ENCODE measurements at regions not wholly inside any gene's neighbourhood (a gene's known extent, or its start where the extent isn't known, plus 50 kb on each side); places are given as distances from the start of the nearest gene placed in this dataset.

DNA sequence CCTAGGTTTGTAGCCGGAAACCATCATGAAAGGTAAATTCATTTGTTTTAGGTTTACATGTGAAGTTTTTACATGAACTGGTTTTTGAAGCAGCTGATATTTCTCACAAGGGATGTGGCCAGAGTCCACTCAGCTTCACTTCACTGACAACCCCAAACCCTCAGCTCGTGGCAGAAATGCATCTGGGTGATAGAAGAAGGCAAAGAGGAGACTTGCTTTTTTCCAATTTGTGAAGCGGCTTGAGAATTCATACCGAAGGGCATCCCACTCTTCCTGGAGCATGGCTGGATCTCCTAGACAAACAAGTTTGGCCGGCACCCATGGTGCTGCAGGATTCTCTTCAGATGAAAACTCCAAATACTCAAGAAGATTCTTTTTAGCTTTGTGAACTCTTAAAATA, 392.8 kb upstream of the CNR1 start:
- DNase-seq (ENCODE audit: low read depth) = no peak

DNA sequence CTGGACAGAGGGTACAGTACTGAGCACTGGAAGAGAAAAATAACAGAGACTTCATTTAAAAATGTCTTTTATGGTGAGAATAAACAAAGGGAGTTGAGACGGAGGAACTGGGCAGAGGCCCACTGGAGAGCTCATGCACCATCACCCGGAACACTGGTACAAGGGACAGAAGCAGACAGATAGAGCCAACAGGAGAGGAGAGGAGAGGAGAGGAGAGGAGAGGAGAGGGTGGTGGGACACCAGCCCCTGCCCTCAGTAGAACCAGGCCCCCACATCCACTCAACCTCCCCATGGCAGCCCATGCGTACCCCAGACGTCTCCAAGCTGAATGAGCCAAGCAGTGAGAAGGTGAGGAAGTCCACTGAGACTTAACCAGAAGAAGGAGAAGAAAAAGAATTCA, 390.5 kb upstream of the CNR1 start:
- no peak for DNase-seq (ENCODE audit: low read depth)

DNA sequence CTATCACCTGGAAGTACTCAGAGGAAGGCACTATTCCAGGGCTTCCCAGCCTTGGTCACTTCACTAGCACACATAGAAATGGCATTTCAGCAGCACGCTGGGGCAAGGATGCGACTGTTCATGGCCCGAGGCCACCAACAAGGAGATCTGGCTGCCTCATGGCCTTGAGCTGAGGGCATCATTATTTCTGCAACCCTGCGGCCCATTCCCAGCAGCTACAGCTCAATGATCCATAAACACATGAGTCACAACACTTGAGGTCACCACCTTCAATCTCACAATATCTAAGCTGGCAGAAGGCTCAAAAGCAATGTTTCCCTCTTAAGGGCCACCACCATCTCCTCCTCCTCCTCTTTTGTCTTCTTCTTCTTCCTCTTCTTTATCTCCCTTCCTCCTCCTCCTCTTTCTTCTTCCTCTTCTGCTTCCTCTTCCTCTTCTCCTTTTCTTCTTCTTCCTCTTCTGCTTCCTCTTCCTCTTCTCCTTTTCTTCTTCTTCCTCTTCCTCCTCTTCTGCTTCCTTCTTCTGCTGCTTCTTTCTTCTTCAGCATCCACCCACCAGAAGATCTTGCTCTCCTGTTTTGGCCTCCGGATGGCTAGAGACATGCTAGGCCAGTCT, 382.9 kb upstream of the CNR1 start:
- DNase-seq (ENCODE audit: low read depth) = no peak

DNA sequence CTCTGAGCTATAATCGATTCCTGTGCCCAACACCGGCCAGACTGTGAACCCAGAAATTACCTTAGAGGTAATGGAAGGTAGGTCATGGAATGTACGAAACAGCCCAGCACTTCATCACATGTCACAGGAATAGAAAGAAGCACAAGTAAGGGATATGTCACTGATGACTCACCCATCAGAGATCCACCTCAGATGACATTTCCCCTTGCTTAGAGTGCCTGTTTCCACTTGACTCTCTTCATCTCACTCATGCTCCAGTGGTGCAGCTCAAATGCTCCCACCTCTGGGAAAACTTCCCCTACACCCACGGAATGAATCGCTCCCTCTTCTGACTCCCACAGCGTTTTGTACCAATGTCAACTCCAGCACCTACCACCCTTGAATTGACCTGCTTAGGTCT, 381.6 kb upstream of the CNR1 start:
- DNase-seq (ENCODE audit: low read depth) = no peak

DNA sequence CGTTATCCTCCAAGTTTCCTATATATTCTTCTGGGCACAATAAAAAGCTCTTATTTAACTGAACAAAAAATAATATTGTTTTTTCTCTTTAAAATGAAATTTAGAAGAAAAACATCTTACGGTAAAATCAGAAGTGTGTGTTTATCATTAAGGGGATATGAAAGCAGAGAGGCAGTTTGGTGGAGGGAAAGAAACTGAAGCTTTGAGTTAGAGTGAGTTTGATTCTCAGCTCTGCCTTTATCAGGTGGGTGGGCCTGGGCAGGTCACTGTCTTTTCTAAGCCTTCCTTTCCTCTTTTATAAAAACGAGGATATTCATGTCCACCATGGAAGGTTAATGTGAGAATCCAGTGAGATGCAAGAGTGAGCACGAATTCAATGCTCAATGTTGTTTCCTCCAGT, 379.8 kb upstream of the CNR1 start:
- no peak for DNase-seq (ENCODE audit: low read depth)

DNA sequence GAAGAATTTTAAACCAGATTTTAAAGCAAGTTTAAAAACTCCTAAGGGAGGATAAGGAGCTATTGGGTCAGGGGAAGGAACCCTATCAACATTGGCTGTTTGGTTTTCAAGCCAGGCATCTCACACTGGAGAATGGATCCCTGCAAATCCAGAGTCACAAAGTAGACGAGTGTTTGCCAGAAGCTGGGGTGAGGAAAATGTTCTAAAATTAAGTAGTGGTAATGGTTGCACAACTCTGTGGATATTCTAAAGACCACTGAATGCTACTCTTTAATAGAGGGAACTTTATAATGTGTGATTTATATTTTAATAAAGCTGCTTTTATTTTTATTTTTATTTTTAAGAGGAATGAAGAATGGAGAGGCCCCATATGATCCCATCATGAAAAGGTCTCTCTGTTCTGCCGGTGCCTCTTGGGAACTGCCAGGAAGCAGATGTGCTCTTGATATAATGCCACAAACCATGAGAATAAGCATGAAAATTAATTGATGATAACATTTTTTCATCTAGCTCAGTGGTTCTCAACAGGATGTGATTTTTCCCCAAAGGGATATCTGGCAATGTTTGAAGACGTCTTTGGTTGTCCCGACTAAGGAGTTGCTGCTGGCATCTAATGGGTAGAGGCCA, 379.0 kb upstream of the CNR1 start:
- DNase-seq (ENCODE audit: low read depth) = no peak

DNA sequence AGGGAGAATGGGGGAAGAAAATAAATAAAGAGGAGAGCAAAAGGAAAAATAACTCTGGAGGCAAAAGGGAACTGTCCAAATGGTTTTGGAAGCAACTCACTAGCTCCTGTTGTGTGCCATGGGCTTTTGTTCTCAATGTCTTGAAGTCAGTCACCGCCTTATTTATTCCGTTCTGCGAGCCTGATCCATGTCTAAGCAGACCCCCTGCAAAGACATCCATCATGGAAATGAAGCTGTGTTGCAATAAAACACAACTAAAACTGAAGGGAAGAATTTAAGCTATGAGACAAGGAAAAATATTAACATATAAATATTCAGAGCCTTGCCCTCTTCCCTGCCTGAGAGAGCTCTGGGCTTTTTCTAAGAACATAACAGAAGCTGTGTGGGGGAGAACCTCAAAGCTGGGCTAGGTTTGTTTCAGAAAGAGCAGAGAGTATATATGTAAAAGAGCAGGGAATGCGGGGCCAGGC, 373.2 kb upstream of the CNR1 start:
- DNase-seq (ENCODE audit: low read depth) = no peak

DNA sequence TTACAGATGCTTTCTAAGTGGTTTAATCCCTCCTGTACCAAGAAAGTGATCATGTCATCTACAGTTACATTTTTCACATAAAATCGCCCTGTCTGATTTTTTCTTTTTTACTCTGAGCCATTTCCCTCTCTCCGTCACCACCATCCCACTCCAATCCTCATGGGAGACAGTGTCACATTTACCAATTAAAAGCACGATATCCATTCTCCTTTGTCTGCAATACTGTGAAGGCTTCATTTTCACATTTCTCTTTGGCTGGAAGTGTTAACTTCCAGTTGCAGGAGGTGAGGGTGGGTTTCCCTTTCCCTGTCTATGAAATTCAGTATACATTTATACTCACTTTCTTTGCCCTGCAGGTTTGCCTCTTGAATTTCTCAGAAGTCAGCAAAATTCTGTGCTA, 372.7 kb upstream of the CNR1 start:
- DNase-seq (ENCODE audit: low read depth) = no peak

DNA sequence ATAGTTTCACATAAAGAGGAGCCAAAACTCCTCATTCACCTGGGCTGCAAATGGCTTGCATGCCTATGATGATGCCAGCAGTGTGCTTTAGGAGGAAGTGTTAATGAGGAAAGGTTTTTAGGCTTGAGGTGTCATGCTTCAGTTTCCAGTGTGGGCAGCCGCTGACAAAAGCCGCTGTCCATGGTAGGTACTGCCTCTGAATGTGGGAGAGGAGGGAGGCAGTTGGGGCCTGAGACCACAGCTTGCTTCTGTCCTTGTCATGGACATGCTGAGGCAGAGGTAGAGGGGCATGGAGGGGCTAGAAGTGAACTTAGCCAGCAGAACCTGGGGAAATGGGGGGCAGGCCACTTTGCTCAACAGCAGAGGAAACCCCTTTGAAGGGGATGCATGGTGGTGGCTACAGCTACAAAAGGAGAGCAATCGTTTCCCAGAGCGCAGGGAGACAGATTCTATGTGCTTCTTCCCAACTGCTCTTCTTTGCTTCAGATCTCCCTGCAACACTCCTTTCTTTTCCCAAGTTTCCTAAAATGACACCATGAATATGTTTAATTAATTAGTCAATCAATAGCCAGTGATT, 372.1 kb upstream of the CNR1 start:
- no peak for DNase-seq (ENCODE audit: low read depth)

DNA sequence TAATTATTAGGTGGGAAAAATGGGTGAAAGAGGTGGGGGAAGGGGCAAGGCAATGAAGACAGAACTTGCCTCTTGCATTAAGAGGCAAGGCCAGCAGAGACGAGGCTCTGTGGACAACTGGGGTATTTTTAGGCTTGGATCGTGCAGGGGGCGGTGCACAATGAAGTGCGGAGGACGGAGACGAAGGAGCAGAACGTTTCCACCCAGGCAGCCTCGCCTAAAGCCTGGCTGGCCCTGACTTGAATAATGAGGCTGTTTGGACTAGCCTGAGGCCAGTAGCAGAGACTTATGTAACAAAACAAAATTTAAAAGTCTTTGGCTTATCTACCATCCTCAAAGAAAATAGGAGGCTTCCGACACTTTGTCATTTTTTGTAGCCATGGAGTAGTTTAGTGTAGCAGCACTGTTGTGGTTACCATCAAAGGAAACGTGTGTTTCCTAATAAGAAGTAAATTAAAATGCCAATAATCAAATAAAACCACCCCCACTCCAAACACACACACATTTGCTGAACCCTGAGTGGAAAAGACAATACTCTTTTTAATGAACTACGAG, 370.0 kb upstream of the CNR1 start:
- DNase-seq (ENCODE audit: low read depth) = no peak

DNA sequence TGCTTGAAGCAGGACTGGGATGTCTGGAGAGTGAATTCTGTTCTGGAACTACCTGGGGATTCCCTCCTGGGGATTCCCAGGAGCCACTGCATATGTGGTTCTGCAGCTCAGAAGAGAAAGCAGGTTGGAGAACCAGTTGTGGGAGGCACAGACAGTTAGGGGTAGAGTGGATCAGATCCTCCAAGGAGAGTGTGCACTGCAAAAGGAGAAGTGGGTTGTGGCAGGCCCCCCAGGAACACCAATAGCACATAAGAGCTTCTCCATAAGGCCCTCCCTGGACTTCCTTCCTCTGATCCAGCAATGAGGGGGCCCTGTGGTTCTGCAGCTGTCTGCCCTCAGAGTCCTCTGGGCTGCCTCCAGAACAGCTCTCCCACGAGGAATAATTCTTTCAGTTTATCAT, 369.2 kb upstream of the CNR1 start:
- DNase-seq (ENCODE audit: low read depth) = no peak

DNA sequence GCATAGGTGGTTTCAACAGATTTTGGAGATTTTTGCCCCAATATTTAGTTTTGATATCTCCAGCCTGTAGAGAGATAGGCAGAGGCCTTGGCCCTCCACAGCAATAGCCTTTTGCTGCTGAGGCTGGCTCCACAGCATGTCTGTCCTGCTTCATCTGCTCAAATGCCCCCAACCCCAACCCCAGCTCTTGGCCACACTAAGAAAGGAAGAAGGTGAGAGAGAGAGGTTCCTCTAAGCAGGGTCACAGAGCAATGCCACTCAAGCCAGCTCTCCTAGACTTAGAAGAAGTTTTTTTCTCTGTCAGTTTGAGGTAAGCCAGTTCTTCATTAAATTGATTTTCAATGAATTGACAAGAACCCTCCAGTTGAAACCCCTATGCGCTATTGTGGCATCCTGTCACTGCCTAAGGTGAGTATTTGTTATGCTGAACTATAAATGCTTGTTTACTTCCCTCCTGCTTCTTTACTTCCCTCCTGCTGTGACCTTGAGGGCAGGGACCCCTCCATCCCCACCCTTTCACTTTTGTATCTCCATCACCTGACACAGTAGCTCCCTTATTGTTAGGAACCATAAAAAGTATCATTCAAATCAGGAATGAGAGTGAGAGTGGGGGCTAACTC, 366.2 kb upstream of the CNR1 start:
- DNase-seq (ENCODE audit: low read depth) = no peak

DNA sequence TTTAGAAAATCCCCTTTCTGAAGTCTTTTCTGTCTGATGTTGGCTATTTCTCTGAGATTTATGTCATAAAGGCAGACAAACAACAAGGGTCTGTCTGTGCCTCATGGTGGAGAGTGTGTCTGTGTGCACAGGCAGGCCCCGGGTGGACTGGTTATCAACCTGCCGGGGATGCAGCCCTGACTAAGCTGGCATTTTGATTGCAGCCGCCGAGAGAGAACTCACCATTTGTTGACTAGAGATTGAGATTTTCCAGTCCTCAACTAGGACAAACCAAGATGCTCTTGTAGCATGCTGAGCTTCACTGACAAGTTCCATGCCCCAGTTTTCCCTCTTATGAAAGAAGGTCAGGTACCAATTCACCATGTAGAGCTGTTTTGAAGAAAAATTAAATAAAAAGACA, 363.6 kb upstream of the CNR1 start:
- no peak for DNase-seq (ENCODE audit: low read depth)

DNA sequence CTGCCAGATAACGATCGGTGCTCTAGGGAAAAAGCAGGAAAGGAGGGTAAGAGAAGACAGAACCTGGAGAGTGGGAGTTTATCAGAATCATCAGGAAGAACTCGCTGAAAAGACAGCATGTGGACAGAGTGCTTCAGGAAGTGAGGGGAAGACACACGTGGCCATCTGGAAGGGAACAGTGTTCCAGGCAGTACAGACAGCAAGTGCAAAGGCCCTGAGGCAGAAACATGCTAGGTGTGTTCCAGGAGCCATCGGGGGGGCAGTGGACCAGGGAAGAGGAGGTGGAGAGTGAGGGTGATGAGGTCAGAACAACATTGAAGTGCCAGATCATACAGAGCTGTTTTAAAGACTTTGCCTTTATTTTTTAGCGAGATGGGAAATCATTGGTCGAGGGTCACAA, 354.3 kb upstream of the CNR1 start:
- no peak for DNase-seq (ENCODE audit: low read depth)

DNA sequence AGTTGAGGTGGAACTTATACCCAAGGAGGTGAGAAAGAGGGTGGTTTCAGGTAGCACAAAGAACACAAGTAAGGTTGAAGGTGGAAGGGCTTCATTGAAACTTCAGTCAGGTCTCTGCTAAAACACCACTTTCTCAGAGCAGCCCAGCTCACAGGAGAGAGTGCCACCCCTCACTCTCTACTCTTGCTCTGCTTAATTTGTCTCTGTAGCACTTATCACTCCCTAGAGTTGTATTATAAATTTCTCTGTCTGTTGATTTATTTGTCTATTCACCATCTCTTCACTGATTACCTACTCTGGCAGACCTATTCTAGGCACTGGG, 353.8 kb upstream of the CNR1 start:
- DNase-seq (ENCODE audit: low read depth) = no peak

DNA sequence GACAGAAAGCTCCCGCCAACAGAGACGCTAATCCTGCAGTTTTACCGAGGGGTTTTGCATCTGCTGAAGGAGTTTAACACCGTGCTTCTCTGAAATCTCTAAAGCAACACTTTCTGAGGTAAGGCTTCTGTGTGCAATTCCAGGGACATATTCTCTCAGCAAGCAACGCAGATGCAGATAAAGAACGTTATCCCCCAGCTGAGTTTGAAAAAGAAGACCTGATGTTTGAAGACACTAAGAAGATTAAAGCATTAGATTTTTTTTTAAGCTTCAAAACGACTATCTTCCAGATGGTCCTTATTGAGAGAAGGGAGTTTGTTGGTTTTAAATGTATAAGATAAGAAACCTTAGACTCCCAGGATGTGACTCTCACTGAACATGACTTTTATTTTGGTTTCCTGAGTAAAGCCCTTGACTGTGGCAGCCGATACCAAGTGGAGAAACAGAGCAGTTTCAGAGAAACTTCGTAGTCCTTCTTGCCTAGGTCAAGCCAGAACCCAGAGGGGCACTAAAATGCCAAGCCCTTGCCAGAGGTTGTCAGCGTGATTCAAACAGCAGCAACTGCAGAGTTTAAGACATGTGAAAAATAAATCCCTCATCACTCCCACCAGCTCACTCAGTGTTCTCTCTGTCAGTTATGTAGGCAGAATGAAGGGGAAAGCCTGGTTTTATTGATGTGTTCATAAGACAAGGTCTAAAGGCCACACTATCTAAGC, 353.3 kb upstream of the CNR1 start:
- DNase-seq (ENCODE audit: low read depth) = no peak

DNA sequence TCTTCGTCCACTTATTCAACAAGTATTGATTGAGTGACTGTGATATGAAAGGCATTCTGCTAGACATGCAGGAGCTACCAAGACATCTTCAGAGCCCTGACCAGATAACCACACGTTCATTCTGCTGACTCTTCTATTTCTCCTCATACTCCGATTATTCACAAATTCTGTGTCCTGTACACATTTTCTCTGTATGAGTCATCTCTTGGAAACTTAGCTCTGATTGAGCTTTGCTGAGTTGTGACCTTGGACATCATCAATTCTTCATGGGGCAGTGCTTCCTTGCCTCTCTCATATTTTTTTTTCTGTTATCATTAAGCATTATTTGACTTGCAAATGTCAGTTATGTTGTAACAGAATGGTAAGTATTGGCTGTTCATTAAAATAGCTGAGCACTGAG, 351.6 kb upstream of the CNR1 start:
- peak; percentile 19 for DNase-seq (ENCODE audit: low read depth)

DNA sequence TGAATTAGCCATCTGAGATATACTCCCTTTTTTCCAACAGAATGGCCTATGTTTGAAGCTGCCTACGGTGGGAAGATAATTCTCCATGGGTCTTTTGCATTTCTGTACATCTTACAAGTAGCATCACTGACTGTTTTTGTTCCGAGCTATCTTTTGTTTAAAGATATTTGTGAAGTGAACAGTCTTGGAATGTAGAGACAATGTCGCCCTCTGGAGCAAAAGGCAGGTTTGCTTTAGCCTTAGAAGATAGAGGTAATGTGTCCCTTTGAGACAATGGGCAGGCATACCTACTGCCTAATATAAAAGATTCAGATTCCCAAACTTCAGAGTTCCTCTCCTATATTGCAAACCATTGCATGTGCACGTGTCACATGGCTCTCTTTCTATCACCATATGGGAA, 347.8 kb upstream of the CNR1 start:
- DNase-seq (ENCODE audit: low read depth) = no peak

DNA sequence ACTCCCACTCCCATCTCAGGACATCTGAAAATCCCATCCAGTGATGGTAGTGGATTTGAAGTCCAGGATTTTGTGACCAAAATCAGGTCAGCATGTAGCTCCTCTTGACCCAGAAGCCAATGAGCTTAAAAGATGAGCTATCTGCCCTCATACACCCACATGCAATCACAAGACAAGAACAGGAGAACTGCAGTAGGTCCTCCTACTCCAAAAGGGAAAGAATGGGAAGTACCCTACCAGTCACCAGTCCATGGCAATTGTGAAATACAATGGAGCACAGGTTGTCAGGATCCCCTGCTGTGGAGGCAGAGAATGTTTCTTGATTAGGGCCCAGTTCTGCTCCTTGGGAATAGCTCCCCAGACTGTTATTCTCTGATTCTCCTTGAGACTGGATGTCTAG, 347.3 kb upstream of the CNR1 start:
- no peak for DNase-seq (ENCODE audit: low read depth)

DNA sequence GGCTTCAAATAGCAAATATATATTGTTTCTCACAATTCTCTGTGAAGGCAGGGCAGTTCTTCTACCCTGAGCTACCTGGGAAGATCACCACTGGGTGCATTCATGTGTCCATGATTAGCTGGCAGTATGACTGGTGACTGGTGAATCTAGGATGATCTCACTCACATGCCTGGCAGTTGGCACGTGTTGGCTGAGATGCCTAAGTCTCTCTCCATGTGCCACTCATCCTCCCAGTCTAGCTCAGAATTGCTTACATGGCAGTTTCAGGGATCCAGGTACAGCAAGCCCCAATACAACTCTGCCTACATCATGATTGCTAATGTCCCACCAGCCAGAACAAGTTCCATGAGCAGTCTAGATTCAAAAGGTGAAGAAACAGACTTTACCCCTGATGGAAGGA, 346.8 kb upstream of the CNR1 start:
- DNase-seq (ENCODE audit: low read depth) = no peak

DNA sequence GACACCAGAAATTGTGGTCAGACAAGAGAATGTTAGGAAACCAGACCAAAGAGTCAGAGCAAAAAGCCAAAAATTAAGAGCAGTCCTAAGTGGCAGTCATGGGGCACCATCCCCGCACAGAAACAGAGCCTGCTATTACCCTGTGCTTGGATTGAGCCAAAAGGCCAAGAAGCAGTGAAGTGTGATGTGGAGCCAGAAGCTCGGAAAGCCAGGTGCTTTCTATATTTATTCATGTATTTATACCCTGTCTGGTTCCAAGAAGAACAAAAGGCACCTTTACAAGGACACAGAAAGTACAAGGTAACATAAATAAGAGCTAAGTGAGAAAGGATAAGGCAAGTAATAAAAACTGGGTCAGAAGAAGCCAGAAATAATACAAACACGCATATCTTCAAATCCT, 336.2 kb upstream of the CNR1 start:
- DNase-seq (ENCODE audit: low read depth) = no peak

DNA sequence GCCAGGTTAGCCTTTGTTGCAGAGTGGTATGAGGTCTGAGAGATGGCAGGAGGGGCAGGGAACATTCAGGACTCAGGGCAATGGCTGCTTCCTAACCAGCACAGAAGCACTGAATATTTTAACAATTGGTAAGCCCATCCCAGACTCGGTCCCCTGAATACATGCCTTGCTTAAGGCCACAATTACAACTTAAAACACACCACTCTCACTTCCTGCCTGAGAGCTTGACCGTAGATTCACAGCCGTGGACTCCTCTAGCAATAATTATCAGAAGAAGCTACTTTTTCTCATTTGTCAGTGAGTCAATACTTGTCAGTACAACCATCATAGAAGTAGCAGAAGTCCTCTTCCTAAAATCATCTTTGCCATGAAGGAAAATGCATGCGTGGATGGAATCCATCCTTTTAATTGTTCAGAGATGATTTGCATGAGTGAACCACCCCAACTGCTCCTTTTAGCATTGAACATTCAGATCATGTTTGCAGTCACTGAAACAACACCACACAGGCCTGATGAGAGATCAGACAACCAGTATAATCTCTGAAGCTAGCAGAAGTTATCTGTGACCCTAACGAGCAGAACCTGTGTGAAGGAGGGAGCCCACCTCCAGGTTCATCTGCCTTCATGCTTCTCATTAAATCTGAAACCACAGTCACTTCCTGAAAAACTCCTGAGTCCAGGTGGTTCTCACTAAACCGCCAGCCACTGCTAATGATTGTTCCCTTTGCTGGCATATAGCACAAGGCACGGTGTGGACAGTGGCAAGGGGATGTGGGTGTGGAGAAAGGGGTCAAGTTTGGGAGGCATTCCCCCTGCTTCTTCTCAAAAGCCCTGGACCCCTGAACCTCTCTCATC, 333.9 kb upstream of the CNR1 start:
- no peak for DNase-seq (ENCODE audit: low read depth)

Data from ELR (cell line).